HepG2 (cell line): ENCODE measurements at regions not wholly inside any gene's neighbourhood (a gene's known extent, or its start where the extent isn't known, plus 50 kb on each side); places are given as distances from the start of the nearest gene placed in this dataset.

Experiments
- ATAC-seq: fragments of 200-7000 bp; cut with Tn5 transposase; 3 replicates; pipeline ENCODE4 v1.9.1; 2020; ENCODE audit warnings: mild to moderate bottlenecking, moderate library complexity
- BruUV-seq: library from RNA; stranded (reverse); fragments of 400-500 nt; replicated peaks from 2 replicates; lab custom pipeline; 2021; lab: Mats Ljungman, UMichigan
- CTCF ChIA-PET: fragments of 300-600 bp; formaldehyde crosslinking; extraction: SDS; loops from one replicate; lab custom pipeline; 2021; ENCODE audit warnings: low total read pairs, inconsistent platforms, low intra/inter-chr PET ratio; lab: Yijun Ruan, JAX
- POLR2A ChIA-PET: fragments of 350-600 bp; sonication (Branson Sonifier 250); formaldehyde crosslinking; loops from one replicate; lab custom pipeline; 2020; ENCODE audit warnings: antibody characterized with exemption, inconsistent platforms; lab: Yijun Ruan, JAX
- DNase-seq: peaks from one replicate; pipeline ENCODE4 v3.0.0-alpha.2; 2015; ENCODE audit warnings: low spot score
- FAIRE-seq: peaks from 3 replicates; lab custom pipeline; 2011; peaks lifted over from hg19 to GRCh38; lab: Jason Lieb, UNC
- H2AFZ ChIP-seq: one replicate; pipeline ENCODE4 v1.6.1; 2011; ENCODE audit warnings: low read length, inconsistent platforms
- H3K27ac ChIP-seq: fragments of 300-600 bp; 3 replicates; pipeline ENCODE4 v1.8.0; 2011; ENCODE audit warnings: mixed run types, mild to moderate bottlenecking, mixed read lengths, low read length, inconsistent platforms; ENCODE audit not compliant: insufficient read depth; ENCODE audit errors: extremely low read length
- H3K27me3 ChIP-seq, 2 experiments: fragments of 200-600 bp in 1 of 2; 2 replicates in 1 of 2; 3 replicates in 1 of 2; pipeline versions ENCODE4 v1.6.0 to v1.8.0; 2011; ENCODE audit warnings: low read length in 2 of 2, mild to moderate bottlenecking in 2 of 2, moderate library complexity in 2 of 2, inconsistent platforms in 1 of 2; ENCODE audit not compliant: insufficient read depth in 2 of 2, control insufficient read depth in 1 of 2
- H3K36me3 ChIP-seq, 2 experiments: fragments of 200-600 bp in 1 of 2; replicated peaks in 1 of 2; 2 replicates in 1 of 2; 3 replicates in 1 of 2; pipeline versions ENCODE4 v1.5.1 to v1.8.0; 2011; ENCODE audit warnings: low read length in 2 of 2, inconsistent platforms in 1 of 2; ENCODE audit not compliant: insufficient read depth in 2 of 2, control insufficient read depth in 1 of 2
- H3K4me1 ChIP-seq: 2 replicates; pipeline ENCODE4 v1.5.1; 2012; ENCODE audit warnings: low read length, inconsistent platforms; ENCODE audit not compliant: insufficient read depth
- H3K4me2 ChIP-seq: 2 replicates; pipeline ENCODE4 v1.6.0; 2011; ENCODE audit warnings: low read depth, low read length, inconsistent platforms
- H3K4me3 ChIP-seq, 3 experiments: fragments of 200-600 bp in 1 of 3; sonication (generic), shearing (Covaris generic) in 1 of 3; replicated peaks in 1 of 3; 2 replicates each; pipeline ENCODE4 v1.5.1; 2011 to 2016; ENCODE audit warnings: low read length in 3 of 3, inconsistent platforms in 2 of 3, low read depth in 2 of 3, mild to moderate bottlenecking in 2 of 3, control low read depth in 1 of 3, mixed read lengths in 1 of 3; ENCODE audit not compliant: insufficient read depth in 1 of 3
- H3K79me2 ChIP-seq: one replicate; pipeline ENCODE4 v1.6.1; 2011; ENCODE audit warnings: low read length, inconsistent platforms; ENCODE audit not compliant: insufficient read depth
- H3K9ac ChIP-seq: 2 replicates; pipeline ENCODE4 v1.6.0; 2011; ENCODE audit warnings: mild to moderate bottlenecking, low read depth, low read length, inconsistent platforms; ENCODE audit not compliant: insufficient read depth
- H3K9me3 ChIP-seq: 2 replicates; pipeline ENCODE4 v1.5.1; 2012; ENCODE audit warnings: mild to moderate bottlenecking, low read length
- H4K20me1 ChIP-seq: 2 replicates; pipeline ENCODE4 v1.6.0; 2011; ENCODE audit warnings: inconsistent platforms, mild to moderate bottlenecking, low read length, moderate library complexity; ENCODE audit not compliant: insufficient read depth
- ATRX ChIP-seq: sonication (generic); formaldehyde crosslinking; IDR thresholded peaks from 2 replicates; pipeline ENCODE4 v1.4.0; 2020; ENCODE audit warnings: missing genetic modification reagents, borderline replicate concordance
- BCL6 ChIP-seq: IDR thresholded peaks from 2 replicates; pipeline ENCODE4 v1.6.1; 2016; ENCODE audit warnings: missing genetic modification reagents, missing compliant biosample characterization
- ERF ChIP-seq: IDR thresholded peaks from 2 replicates; pipeline ENCODE4 v1.6.1; 2018; ENCODE audit warnings: missing biosample characterization, missing genetic modification reagents
- KLF12 ChIP-seq: sonication (generic); formaldehyde crosslinking; IDR thresholded peaks from 2 replicates; pipeline ENCODE4 v1.4.0; 2020; ENCODE audit warnings: missing genetic modification reagents, borderline replicate concordance
- LCORL ChIP-seq, 2 experiments: fragments of 450-650 bp in 1 of 2; sonication (generic) in 1 of 2; formaldehyde crosslinking in 1 of 2; IDR thresholded peaks; 2 replicates each; pipeline versions ENCODE4 v1.5.0 to v1.6.1; 2017 to 2020; ENCODE audit warnings: antibody characterized with exemption in 1 of 2, missing genetic modification reagents in 1 of 2
- ZBTB40 ChIP-seq, 2 experiments: fragments of 450-650 bp in 1 of 2; sonication (generic) in 1 of 2; formaldehyde crosslinking in 1 of 2; IDR thresholded peaks; 2 replicates each; pipeline versions ENCODE4 v1.6.1 to v1.8.0; 2016 to 2022; ENCODE audit warnings: antibody characterized with exemption in 1 of 2, mild to moderate bottlenecking in 1 of 2, missing genetic modification reagents in 1 of 2
- ZNF17 ChIP-seq: sonication (generic); formaldehyde crosslinking; IDR thresholded peaks from 2 replicates; pipeline ENCODE4 v1.5.0; 2020; ENCODE audit warnings: mild to moderate bottlenecking, missing genetic modification reagents
- ZNF569 ChIP-seq: sonication (generic); formaldehyde crosslinking; IDR thresholded peaks from 2 replicates; pipeline ENCODE4 v1.5.0; 2020; ENCODE audit warnings: mild to moderate bottlenecking, missing genetic modification reagents, moderate library complexity, borderline replicate concordance
- WGBS: methylation state at CpG from one replicate; pipeline ENCODE4 v1.1.6; 2017; ENCODE audit warnings: low lambda C conversion rate; 5-methylcytosine and 5-hydroxymethylcytosine counted together
- in situ Hi-C: cut with HindIII; loops from 2 replicates; pipeline ENCODE4 v1.10.0; 2017; ENCODE audit warnings: low pct_unique_long_range_greater_than_20kb; ENCODE audit not compliant: extremely low pct_ligation_motif_present
- intact Hi-C: fragments of 100-400 bp; cut with micrococcal nuclease; formaldehyde crosslinking; loops from one replicate; pipeline ENCODE4 v1.10.0; 2022; ENCODE audit not compliant: unreplicated experiment
- TF ChIP-seq, protein P1 (sequence below): IDR thresholded peaks from 2 replicates; pipeline ENCODE4 v1.6.1; 2016

GRCh38 chr12:3416159-3416558 is 74.8 kb upstream of the PRMT8 start:
- no peaks in the 10 kb centered on the region for H3K79me2 ChIP-seq
- H3K4me1 ChIP-seq, result no peaks in the 10 kb centered on the region
- BruUV-seq, result no TSS peak
- DNase-seq (no peak), ATAC-seq (no peak), FAIRE-seq (no peak)
- H3K4me2 ChIP-seq, result no peak overlapping the region
- no peak overlapping the region for H2AFZ ChIP-seq
- POLR2A ChIA-PET, result no interaction called here
- CTCF ChIA-PET, result no interaction called here
- H3K9me3 ChIP-seq, result no peaks in the 10 kb centered on the region
- WGBS, result 0% methylated on average over 1 of the region's 1 CpG
- H3K36me3 ChIP-seq, result no peaks in the 10 kb centered on the region
- TF ChIP-seq, protein P1, sequence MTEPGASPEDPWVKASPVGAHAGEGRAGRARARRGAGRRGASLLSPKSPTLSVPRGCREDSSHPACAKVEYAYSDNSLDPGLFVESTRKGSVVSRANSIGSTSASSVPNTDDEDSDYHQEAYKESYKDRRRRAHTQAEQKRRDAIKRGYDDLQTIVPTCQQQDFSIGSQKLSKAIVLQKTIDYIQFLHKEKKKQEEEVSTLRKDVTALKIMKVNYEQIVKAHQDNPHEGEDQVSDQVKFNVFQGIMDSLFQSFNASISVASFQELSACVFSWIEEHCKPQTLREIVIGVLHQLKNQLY, result no peak
- no peak for TF ChIP-seq ZNF569 (CRISPR knock-in tag)
- no peak overlapping the region for H3K4me3 ChIP-seq
- no peaks in the 10 kb centered on the region for H4K20me1 ChIP-seq
- peaks cover 0 to 18% of the 10 kb centered on the region in 2 experiments; a peak in 3 of 5 replicates for H3K27me3 ChIP-seq
- H3K27ac ChIP-seq, result no peak overlapping the region
- intact Hi-C loops (no loop called here), in situ Hi-C loops (no loop called here)
- H3K9ac ChIP-seq, result no peak overlapping the region

DNA sequence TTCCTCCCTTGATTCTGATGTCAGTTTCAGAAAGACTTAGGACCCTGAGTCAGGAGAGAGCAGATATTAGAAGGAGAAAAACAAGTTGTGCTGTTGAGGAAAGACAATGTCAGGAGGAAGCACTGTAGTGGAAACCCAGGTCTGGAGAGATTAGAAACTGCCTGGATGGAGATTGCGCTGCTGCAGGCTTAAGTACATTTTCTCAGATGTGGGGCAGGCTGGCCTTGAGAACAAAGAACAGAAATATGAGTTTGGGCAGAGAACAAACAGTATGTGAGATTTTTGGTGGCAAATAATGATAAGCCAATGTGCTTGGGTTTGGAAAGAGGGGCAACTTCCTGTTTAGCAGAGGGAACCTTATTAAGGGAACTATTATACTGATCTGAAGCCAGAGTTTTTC is 74.3 kb upstream of the PRMT8 start:
- in situ Hi-C loops, result no loop called here
- no peak for TF ChIP-seq ATRX (CRISPR knock-in tag)
- TF ChIP-seq KLF12, result no peak
- TF ChIP-seq ZBTB40 (IDR thresholded peaks at IDR 0.05), result no peak
- TF ChIP-seq ZBTB40 (CRISPR knock-in tag; IDR thresholded peaks at IDR 0.05), result no peak
- TF ChIP-seq ERF (CRISPR knock-in tag), result no peak
- no peak for TF ChIP-seq LCORL (IDR thresholded peaks at IDR 0.05)
- no peak for TF ChIP-seq LCORL (CRISPR knock-in tag; IDR thresholded peaks at IDR 0.05)
- no peak for TF ChIP-seq BCL6 (CRISPR knock-in tag)
- TF ChIP-seq ZNF17, result no peak

More for the DNA sequence above, 74.3 kb upstream of the PRMT8 start:
- H2AFZ ChIP-seq, result no peak overlapping the region
- H3K36me3 ChIP-seq, result no peaks in the 10 kb centered on the region
- no peaks in the 10 kb centered on the region for H3K9me3 ChIP-seq
- H3K4me1 ChIP-seq, result no peaks in the 10 kb centered on the region
- ChIA-PET POLR2A (no interaction called here), CTCF (no interaction called here)
- FAIRE-seq (no peak), ATAC-seq (no peak), DNase-seq (no peak)
- peaks cover 0 to 23% of the 10 kb centered on the region in 2 experiments; a peak in 3 of 5 replicates for H3K27me3 ChIP-seq
- H4K20me1 ChIP-seq, result no peaks in the 10 kb centered on the region
- H3K4me3 ChIP-seq, result no peak overlapping the region
- 5% methylated on average over 1 of the region's 1 CpG for WGBS
- no TSS peak for BruUV-seq
- H3K4me2 ChIP-seq, result no peak overlapping the region
- intact Hi-C loops, result no loop called here
- no peaks in the 10 kb centered on the region for H3K79me2 ChIP-seq
- no peak overlapping the region for H3K9ac ChIP-seq
- no peak overlapping the region for H3K27ac ChIP-seq
